ENCODE measurements at regions not wholly inside any gene's neighbourhood (a gene's known extent, or its start where the extent isn't known, plus 50 kb on each side); places are given as distances from the start of the nearest gene placed in this dataset.

DNA sequence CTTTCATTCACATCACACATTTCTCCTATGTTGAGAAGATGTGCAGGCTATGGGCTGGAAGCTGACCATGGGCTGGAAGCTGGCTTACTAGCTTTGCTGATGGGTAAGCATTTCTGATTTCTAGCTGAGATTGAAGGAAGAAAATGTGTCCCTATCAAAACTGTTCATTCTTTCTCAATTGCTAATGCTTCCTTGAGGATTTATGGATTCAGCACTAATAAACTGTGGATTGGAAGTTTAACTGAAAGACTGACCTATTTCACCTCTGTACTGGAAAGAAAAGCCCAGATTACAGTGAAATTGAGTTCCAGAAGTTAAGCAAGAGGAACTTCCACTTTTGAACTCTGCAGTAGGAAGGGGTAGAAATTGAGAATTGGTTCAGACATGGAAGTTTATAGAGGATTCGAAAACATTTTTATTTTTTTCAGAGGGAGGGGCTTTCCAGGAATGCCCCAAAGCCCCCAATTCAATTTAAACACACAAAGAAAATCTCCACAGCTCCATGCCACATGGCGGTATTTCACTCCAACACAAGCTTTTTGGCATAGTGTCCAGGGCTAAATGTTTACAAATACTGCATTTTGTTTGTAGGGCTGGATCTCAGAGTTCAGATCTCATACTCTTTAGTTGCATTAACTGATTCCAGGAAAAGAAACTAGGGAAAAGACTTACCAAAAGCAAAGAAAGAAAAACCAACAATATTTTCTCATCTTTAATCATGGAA lies 61.2 kb upstream of the ARGLU1 start:
- H3K36me3 ChIP-seq (replicated peaks in 1 of 2; ENCODE audit: control insufficient read depth in 1 of 2, insufficient read depth in 2 of 2, low read length in 1 of 2), result no peaks in the 10 kb centered on the region
- no peak overlapping the region for H3K27ac ChIP-seq (ENCODE audit: low read depth in 2 of 2, low read length in 1 of 2)
- H3K4me1 ChIP-seq (ENCODE audit: control insufficient read depth in 1 of 2, insufficient read depth in 2 of 2, low read depth in 1 of 2, low read length in 1 of 2), result no peaks in the 10 kb centered on the region
- POLR2A ChIA-PET, result no interaction called here
- no peaks in the 10 kb centered on the region for H4K20me1 ChIP-seq (ENCODE audit: insufficient read depth)
- no peaks in the 10 kb centered on the region for H3K79me2 ChIP-seq (ENCODE audit: insufficient read depth)
- no peaks in the 10 kb centered on the region for H3K9me3 ChIP-seq
- no peaks in the 10 kb centered on the region for H3F3A ChIP-seq (replicated peaks; ENCODE audit: insufficient read depth)
- TF ChIP-seq MXI1 (IDR thresholded peaks at IDR 0.05; ENCODE audit: low read depth, low read length) (no peak), TAF1 (IDR thresholded peaks at IDR 0.05; ENCODE audit: borderline replicate concordance, low read depth, low read length) (no peak), FOXJ3 (CRISPR knock-in tag; IDR thresholded peaks at IDR 0.05) (no peak), GABPA (IDR thresholded peaks at IDR 0.05; ENCODE audit: low read depth) (no peak), JUND (IDR thresholded peaks at IDR 0.05) (no peak), NRF1 (IDR thresholded peaks at IDR 0.05; ENCODE audit: low read depth, low read length) (no peak), RXRA (IDR thresholded peaks at IDR 0.05; ENCODE audit: borderline replicate concordance, low read depth) (no peak), EP300 (IDR thresholded peaks at IDR 0.05; ENCODE audit: borderline replicate concordance in 1 of 2, low read depth in 1 of 2, low read length in 1 of 2) (no peak), MEF2A (IDR thresholded peaks at IDR 0.05; ENCODE audit: borderline replicate concordance, low read depth) (no peak), SMC3 (IDR thresholded peaks at IDR 0.05; ENCODE audit: low read depth, low read length) (no peak), GATA2 (CRISPR knock-in tag; IDR thresholded peaks at IDR 0.05) (no peak), RFX5 (IDR thresholded peaks at IDR 0.05; ENCODE audit: low read length) (no peak)
- TF ChIP-seq, protein P1, sequence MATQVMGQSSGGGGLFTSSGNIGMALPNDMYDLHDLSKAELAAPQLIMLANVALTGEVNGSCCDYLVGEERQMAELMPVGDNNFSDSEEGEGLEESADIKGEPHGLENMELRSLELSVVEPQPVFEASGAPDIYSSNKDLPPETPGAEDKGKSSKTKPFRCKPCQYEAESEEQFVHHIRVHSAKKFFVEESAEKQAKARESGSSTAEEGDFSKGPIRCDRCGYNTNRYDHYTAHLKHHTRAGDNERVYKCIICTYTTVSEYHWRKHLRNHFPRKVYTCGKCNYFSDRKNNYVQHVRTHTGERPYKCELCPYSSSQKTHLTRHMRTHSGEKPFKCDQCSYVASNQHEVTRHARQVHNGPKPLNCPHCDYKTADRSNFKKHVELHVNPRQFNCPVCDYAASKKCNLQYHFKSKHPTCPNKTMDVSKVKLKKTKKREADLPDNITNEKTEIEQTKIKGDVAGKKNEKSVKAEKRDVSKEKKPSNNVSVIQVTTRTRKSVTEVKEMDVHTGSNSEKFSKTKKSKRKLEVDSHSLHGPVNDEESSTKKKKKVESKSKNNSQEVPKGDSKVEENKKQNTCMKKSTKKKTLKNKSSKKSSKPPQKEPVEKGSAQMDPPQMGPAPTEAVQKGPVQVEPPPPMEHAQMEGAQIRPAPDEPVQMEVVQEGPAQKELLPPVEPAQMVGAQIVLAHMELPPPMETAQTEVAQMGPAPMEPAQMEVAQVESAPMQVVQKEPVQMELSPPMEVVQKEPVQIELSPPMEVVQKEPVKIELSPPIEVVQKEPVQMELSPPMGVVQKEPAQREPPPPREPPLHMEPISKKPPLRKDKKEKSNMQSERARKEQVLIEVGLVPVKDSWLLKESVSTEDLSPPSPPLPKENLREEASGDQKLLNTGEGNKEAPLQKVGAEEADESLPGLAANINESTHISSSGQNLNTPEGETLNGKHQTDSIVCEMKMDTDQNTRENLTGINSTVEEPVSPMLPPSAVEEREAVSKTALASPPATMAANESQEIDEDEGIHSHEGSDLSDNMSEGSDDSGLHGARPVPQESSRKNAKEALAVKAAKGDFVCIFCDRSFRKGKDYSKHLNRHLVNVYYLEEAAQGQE (IDR thresholded peaks at IDR 0.05; ENCODE audit: low read depth, low read length), result no peak
- TF ChIP-seq, protein P2, sequence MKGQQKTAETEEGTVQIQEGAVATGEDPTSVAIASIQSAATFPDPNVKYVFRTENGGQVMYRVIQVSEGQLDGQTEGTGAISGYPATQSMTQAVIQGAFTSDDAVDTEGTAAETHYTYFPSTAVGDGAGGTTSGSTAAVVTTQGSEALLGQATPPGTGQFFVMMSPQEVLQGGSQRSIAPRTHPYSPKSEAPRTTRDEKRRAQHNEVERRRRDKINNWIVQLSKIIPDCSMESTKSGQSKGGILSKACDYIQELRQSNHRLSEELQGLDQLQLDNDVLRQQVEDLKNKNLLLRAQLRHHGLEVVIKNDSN (IDR thresholded peaks at IDR 0.05; ENCODE audit: borderline replicate concordance, low read depth), result no peak
- CTCF ChIA-PET, result interaction anchor here (1.7 to 3.7 kb wide), 2 partner anchors 9 to 290 kb away, joined by 4 to 20 read pairs; no protein-coding TSS in a partner anchor
- WGBS (ENCODE audit: low lambda C conversion rate), result 37% methylated on average over 2 of the region's 2 CpGs
- no peaks in the 10 kb centered on the region for H3K9me2 ChIP-seq
- no peak overlapping the region for H3K4me2 ChIP-seq
- DNase-seq, result no peak
- H3K4me3 ChIP-seq (ENCODE audit: low read depth in 2 of 2, low read length in 1 of 2), result no peak overlapping the region
- H2AFZ ChIP-seq (ENCODE audit: low read depth), result no peak overlapping the region
- peaks cover 4% of the 10 kb centered on the region; the same call in 1 of the 2 replicates for H3K27me3 ChIP-seq (ENCODE audit: insufficient read depth)
- no peak overlapping the region for H3K9ac ChIP-seq
